Large intestine (tissue), 3 donors: ENCODE measurements at regions not wholly inside any gene's neighbourhood (a gene's known extent, or its start where the extent isn't known, plus 50 kb on each side); places are given as distances from the start of the nearest gene placed in this dataset.

Experiments
- DNase-seq, 2 donors: peaks; one replicate each; pipeline versions ENCODE4 v3.0.0 to v3.0.0-alpha.2; 2013
- H3K27ac ChIP-seq: one replicate; pipeline ENCODE4 v1.5.1; 2013; ENCODE audit warnings: low read length
- H3K27me3 ChIP-seq: 2 replicates; pipeline ENCODE4 v1.6.1; 2013; ENCODE audit warnings: low read length; ENCODE audit not compliant: control insufficient read depth, insufficient read depth
- H3K36me3 ChIP-seq: 2 replicates; pipeline ENCODE4 v1.6.1; 2013; ENCODE audit warnings: low read length; ENCODE audit not compliant: control insufficient read depth, insufficient read depth
- H3K4me1 ChIP-seq: one replicate; pipeline ENCODE4 v1.6.1; 2013; ENCODE audit warnings: low read length; ENCODE audit not compliant: control insufficient read depth, insufficient read depth
- H3K4me3 ChIP-seq: one replicate; pipeline ENCODE4 v1.5.1; 2013; ENCODE audit warnings: low read length
- H3K9me3 ChIP-seq: one replicate; pipeline ENCODE4 v1.6.1; 2013; ENCODE audit warnings: mild to moderate bottlenecking, low read depth, low read length, moderate library complexity; ENCODE audit not compliant: control insufficient read depth
- WGBS: methylation state at CpG from one replicate; pipeline ENCODE4 v1.1.5; 2013; ENCODE audit warnings: low lambda C conversion rate; ENCODE audit not compliant: insufficient coverage; 5-methylcytosine and 5-hydroxymethylcytosine counted together

- Histone ChIP-seq H3K27ac (no peak overlapping the region), H3K36me3 (no peaks in the 10 kb centered on the region), H3K27me3 (no peaks in the 10 kb centered on the region), H3K4me3 (no peak overlapping the region), H3K4me1 (no peaks in the 10 kb centered on the region), H3K9me3 (no peaks in the 10 kb centered on the region)
- 80% methylated on average over 1 of the region's 4 CpGs for WGBS
- DNase-seq: no peak
Observed at GRCh38 chr6:67248077-67248476, 1387.0 kb upstream of the ADGRB3 start.

DNA sequence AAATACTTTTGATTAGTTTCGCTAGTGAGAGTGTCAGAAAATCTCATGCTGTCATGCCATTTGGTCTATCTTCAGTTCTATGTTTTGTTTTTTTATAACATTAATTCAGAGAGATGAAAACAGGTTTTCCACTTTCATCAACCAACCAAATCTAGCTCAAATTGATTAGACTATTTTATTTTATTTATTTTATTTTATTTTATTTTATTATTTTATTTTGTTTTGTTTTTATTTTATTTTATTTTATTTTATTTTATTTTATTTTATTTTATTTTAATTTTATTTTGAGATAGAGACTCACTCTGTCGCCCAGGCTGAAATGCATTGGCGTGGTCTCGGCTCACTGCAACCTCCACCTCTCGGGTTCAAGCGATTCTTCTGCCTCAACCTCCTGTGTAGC lies 1391.0 kb upstream of the ADGRB3 start:
- H3K27me3 ChIP-seq: no peaks in the 10 kb centered on the region
- no peak overlapping the region for H3K4me3 ChIP-seq
- H3K9me3 ChIP-seq: no peaks in the 10 kb centered on the region
- no peak for DNase-seq
- no peaks in the 10 kb centered on the region for H3K36me3 ChIP-seq
- WGBS: no CpG with 5 or more reads among the region's 6 CpGs
- no peak overlapping the region for H3K27ac ChIP-seq
- no peaks in the 10 kb centered on the region for H3K4me1 ChIP-seq

- Histone ChIP-seq H3K9me3 (no peaks in the 10 kb centered on the region), H3K4me1 (no peaks in the 10 kb centered on the region), H3K36me3 (no peaks in the 10 kb centered on the region), H3K27ac (no peak overlapping the region), H3K4me3 (no peak overlapping the region), H3K27me3 (no peaks in the 10 kb centered on the region)
- 83% methylated on average over 1 of the region's 1 CpG for WGBS
- DNase-seq: no peak
Observed at GRCh38 chr6:67237277-67237676, 1397.8 kb upstream of the ADGRB3 start.

GRCh38 chr6:67231092-67231491 lies 1404.0 kb upstream of the ADGRB3 start:
- Histone ChIP-seq H3K4me1 (no peaks in the 10 kb centered on the region), H3K9me3 (no peaks in the 10 kb centered on the region), H3K27ac (no peak overlapping the region), H3K4me3 (no peak overlapping the region), H3K27me3 (no peaks in the 10 kb centered on the region), H3K36me3 (no peaks in the 10 kb centered on the region)
- DNase-seq: no peak
- WGBS: no CpG with 5 or more reads among the region's 1 CpG

DNA sequence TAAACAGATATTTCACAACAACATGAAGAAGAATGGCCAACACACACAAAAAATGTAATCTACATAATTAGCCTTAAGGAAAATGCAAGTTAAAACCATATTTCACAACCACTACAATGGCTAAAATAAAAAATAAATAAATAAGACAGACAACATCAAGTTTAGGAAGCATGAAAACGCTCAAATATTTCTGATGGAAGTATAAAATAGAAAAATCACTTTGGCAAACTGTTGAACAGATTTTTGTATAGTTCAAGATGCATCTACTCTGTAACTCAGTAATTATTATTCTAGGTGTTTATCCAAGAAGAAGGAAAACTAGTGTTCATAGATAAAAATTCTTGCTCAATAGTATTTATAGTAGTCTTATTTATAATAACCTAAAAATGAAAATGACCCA lies 1410.1 kb upstream of the ADGRB3 start:
- no CpG with 5 or more reads among the region's 1 CpG for WGBS
- Histone ChIP-seq H3K4me1 (no peaks in the 10 kb centered on the region), H3K27me3 (no peaks in the 10 kb centered on the region), H3K27ac (no peak overlapping the region), H3K36me3 (no peaks in the 10 kb centered on the region), H3K9me3 (no peaks in the 10 kb centered on the region), H3K4me3 (no peak overlapping the region)
- DNase-seq: no peak

DNA sequence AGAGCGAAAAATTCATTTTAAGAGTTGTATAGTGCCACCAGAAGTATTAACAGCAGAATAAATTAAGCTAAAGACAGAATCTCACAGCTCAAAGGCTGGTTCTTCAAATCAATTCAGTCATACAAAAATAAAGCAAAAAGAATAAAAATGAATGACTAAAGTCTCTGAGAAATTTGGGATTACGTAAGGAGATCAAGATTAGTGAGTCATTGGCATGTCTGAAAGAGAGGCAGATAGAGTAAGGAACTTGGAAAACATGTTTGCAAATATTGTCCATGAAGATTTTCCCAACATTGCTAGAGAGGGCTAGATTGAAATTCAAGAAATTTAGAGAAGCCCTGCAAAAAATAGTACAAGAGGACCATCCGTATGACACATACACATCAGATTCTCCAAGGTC lies 1413.9 kb upstream of the ADGRB3 start:
- Histone ChIP-seq H3K4me1 (no peaks in the 10 kb centered on the region), H3K9me3 (no peaks in the 10 kb centered on the region), H3K4me3 (no peak overlapping the region), H3K36me3 (no peaks in the 10 kb centered on the region), H3K27me3 (no peaks in the 10 kb centered on the region), H3K27ac (no peak overlapping the region)
- no peak for DNase-seq
- WGBS: 100% methylated on average over 2 of the region's 3 CpGs

- WGBS: no CpG with 5 or more reads among the region's 2 CpGs
- H3K9me3 ChIP-seq: no peaks in the 10 kb centered on the region
- H3K4me3 ChIP-seq: no peak overlapping the region
- no peaks in the 10 kb centered on the region for H3K4me1 ChIP-seq
- H3K27me3 ChIP-seq: no peaks in the 10 kb centered on the region
- no peak overlapping the region for H3K27ac ChIP-seq
- no peak for DNase-seq
- no peaks in the 10 kb centered on the region for H3K36me3 ChIP-seq
Observed at GRCh38 chr6:67219346-67219745, 1415.7 kb upstream of the ADGRB3 start.

- no peaks in the 10 kb centered on the region for H3K9me3 ChIP-seq
Observed at GRCh38 chr6:67212584-67212983, 1422.5 kb upstream of the ADGRB3 start.

GRCh38 chr6:67210450-67210849 lies 1424.6 kb upstream of the ADGRB3 start:
- Histone ChIP-seq H3K27ac (no peak overlapping the region), H3K9me3 (no peaks in the 10 kb centered on the region), H3K4me3 (no peak overlapping the region), H3K36me3 (no peaks in the 10 kb centered on the region), H3K4me1 (no peaks in the 10 kb centered on the region), H3K27me3 (no peaks in the 10 kb centered on the region)
- WGBS: no CpG with 5 or more reads among the region's 1 CpG
- no peak for DNase-seq

More at GRCh38 chr6:67212584-67212983, 1422.5 kb upstream of the ADGRB3 start:
- Histone ChIP-seq H3K4me1 (no peaks in the 10 kb centered on the region), H3K27me3 (no peaks in the 10 kb centered on the region), H3K4me3 (no peak overlapping the region), H3K27ac (no peak overlapping the region), H3K36me3 (no peaks in the 10 kb centered on the region)
- no peak for DNase-seq

GRCh38 chr6:67201563-67201962 lies 1433.5 kb upstream of the ADGRB3 start:
- DNase-seq: no peak
- Histone ChIP-seq H3K4me1 (no peaks in the 10 kb centered on the region), H3K9me3 (peaks cover 11% of the 10 kb centered on the region), H3K27me3 (no peaks in the 10 kb centered on the region), H3K36me3 (no peaks in the 10 kb centered on the region), H3K27ac (no peak overlapping the region), H3K4me3 (no peak overlapping the region)
- WGBS: 100% methylated on average over 2 of the region's 13 CpGs

- Histone ChIP-seq H3K27me3 (no peaks in the 10 kb centered on the region), H3K9me3 (peaks cover 11% of the 10 kb centered on the region), H3K36me3 (no peaks in the 10 kb centered on the region), H3K4me1 (no peaks in the 10 kb centered on the region), H3K27ac (no peak overlapping the region), H3K4me3 (no peak overlapping the region)
- WGBS: 100% methylated on average over 1 of the region's 7 CpGs
- DNase-seq: no peak
Observed at GRCh38 chr6:67200626-67201403, 1434.3 kb upstream of the ADGRB3 start.
